ENCODE measurements at regions not wholly inside any gene's neighbourhood (a gene's known extent, or its start where the extent isn't known, plus 50 kb on each side); places are given as distances from the start of the nearest gene placed in this dataset.
A peak's percentile ranks its signal among the peaks of the same experiment; 100 is the strongest.
"Not testable (repeated sequence)": the region's sequence is repeated elsewhere in the genome, so short reads cannot be mapped to it uniquely, and the experiment has no call there.

- no peaks in the 10 kb centered on the region for H3K36me3 ChIP-seq
- 56% methylated on average over 13 of the region's 13 CpGs for WGBS (ENCODE audit: insufficient coverage, low coverage, low lambda C conversion rate, missing lambda C conversion rate)
- TF ChIP-seq POLR2A (IDR thresholded peaks at IDR 0.05) = no peak
- TF ChIP-seq, protein P1, sequence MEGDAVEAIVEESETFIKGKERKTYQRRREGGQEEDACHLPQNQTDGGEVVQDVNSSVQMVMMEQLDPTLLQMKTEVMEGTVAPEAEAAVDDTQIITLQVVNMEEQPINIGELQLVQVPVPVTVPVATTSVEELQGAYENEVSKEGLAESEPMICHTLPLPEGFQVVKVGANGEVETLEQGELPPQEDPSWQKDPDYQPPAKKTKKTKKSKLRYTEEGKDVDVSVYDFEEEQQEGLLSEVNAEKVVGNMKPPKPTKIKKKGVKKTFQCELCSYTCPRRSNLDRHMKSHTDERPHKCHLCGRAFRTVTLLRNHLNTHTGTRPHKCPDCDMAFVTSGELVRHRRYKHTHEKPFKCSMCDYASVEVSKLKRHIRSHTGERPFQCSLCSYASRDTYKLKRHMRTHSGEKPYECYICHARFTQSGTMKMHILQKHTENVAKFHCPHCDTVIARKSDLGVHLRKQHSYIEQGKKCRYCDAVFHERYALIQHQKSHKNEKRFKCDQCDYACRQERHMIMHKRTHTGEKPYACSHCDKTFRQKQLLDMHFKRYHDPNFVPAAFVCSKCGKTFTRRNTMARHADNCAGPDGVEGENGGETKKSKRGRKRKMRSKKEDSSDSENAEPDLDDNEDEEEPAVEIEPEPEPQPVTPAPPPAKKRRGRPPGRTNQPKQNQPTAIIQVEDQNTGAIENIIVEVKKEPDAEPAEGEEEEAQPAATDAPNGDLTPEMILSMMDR (IDR thresholded peaks at IDR 0.05) = no peak
- H3K27ac ChIP-seq = no peak overlapping the region
- no peak overlapping the region for H3K4me3 ChIP-seq
- intact Hi-C loops (cut with DNase I) = no loop called here
- DNase-seq (no peak), ATAC-seq (peak in 2 of 4 donors; percentile 31 to 35)
- H3K27me3 ChIP-seq = no peaks in the 10 kb centered on the region
- no peaks in the 10 kb centered on the region for H3K4me1 ChIP-seq
- no peaks in the 10 kb centered on the region for H3K9me3 ChIP-seq
These were observed 88.4 kb upstream of the ATF7IP2 start for GRCh38 chr16:10297341-10298006.

GRCh38 chr16:10300905-10301304, 85.0 kb upstream of the ATF7IP2 start:
- no peak for TF ChIP-seq POLR2A (IDR thresholded peaks at IDR 0.05)
- TF ChIP-seq, protein P1 (IDR thresholded peaks at IDR 0.05) = no peak
- no peak for ATAC-seq
- WGBS (ENCODE audit: insufficient coverage, low coverage, low lambda C conversion rate, missing lambda C conversion rate) = 96% methylated on average over 3 of the region's 3 CpGs
- H3K9me3 ChIP-seq = no peaks in the 10 kb centered on the region
- no peaks in the 10 kb centered on the region for H3K4me1 ChIP-seq
- H3K27ac ChIP-seq = no peak overlapping the region
- no peaks in the 10 kb centered on the region for H3K36me3 ChIP-seq
- DNase-seq = no peak
- intact Hi-C loops (cut with DNase I) = no loop called here
- no peaks in the 10 kb centered on the region for H3K27me3 ChIP-seq
- no peak overlapping the region for H3K4me3 ChIP-seq

DNA sequence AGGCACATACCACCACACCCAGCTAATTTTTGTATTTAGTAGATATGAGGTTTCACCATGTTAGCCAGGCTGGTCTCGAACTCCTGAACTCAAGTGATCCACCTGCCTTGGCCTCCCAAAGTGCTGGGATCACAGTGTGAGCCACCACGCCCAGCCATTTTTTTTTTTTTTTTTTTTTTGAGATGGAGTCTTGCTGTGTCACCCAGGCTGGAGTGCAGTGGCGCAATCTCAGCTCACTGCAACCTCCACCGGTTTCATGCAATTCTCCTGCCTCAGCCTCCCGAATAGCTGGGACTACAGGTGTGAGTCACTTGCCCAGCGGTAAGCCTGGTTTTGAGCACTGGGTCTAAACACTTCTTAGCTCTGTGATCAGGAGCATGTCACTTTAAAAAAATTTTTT, 84.3 kb upstream of the ATF7IP2 start:
- H3K27me3 ChIP-seq; DNase-seq; ATAC-seq; H3K4me1 ChIP-seq; intact Hi-C loops (cut with DNase I); H3K9me3 ChIP-seq; H3K36me3 ChIP-seq; H3K27ac ChIP-seq; H3K4me3 ChIP-seq: not testable (repeated sequence)
- 92% methylated on average over 4 of the region's 6 CpGs for WGBS (ENCODE audit: insufficient coverage, low coverage, low lambda C conversion rate, missing lambda C conversion rate)

DNA sequence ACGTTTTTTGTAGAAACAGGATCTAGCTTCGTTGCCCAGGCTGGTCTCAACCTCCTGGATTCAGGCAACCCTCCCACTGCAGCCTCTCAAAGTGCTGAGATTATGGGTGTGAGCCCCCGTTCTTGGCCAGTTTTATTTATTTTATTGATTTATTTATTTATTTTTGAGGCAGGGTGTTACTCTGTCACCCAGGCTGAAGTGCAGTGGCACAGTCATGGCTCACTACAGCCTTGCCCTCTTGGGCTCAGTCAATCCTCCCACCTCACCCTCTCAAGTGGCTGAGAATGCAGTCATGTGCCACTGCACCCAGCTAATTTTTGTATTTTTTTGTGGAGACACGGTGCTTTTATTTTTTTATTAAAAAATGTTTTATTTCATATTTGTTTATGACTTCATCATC, 79.9 kb upstream of the ATF7IP2 start:
- H3K36me3 ChIP-seq = no peaks in the 10 kb centered on the region

More for the DNA sequence above, 79.9 kb upstream of the ATF7IP2 start:
- Histone ChIP-seq H3K4me3 (no peak overlapping the region), H3K27me3 (no peaks in the 10 kb centered on the region), H3K4me1 (peaks cover 0 to 6% (median 0%) of the 10 kb centered on the region in 4 donors), H3K27ac (no peak overlapping the region), H3K9me3 (no peaks in the 10 kb centered on the region)
- 58% methylated on average over 3 of the region's 4 CpGs for WGBS (ENCODE audit: insufficient coverage, low coverage, low lambda C conversion rate, missing lambda C conversion rate)
- ATAC-seq = peak in 2 of 4 donors; percentile 22 to 25
- no peak for DNase-seq
- intact Hi-C loops (cut with DNase I) = no loop called here
- TF ChIP-seq, protein P1 (IDR thresholded peaks at IDR 0.05) = no peak
- TF ChIP-seq POLR2A (IDR thresholded peaks at IDR 0.05) = no peak
